AG10803 (cell line): ENCODE measurements at regions not wholly inside any gene's neighbourhood (a gene's known extent, or its start where the extent isn't known, plus 50 kb on each side); places are given as distances from the start of the nearest gene placed in this dataset.

Experiments used
- DNase-seq: peaks from one replicate; pipeline ENCODE4 v3.0.0; 2010; ENCODE audit warnings: low read depth
- H3K4me3 ChIP-seq: 2 replicates; pipeline ENCODE4 v1.5.1; 2011; ENCODE audit warnings: mild to moderate bottlenecking, low read length, control low read depth
- CTCF ChIP-seq: conservative IDR thresholded peaks from 2 replicates; pipeline ENCODE4 v1.5.1; 2011; ENCODE audit warnings: mild to moderate bottlenecking, low read length, control low read depth, inconsistent platforms

- TF ChIP-seq CTCF, result no peak
- no peak overlapping the region for H3K4me3 ChIP-seq
- no peak for DNase-seq
These were observed 354.8 kb downstream of the AKAIN1 start for GRCh38 chr18:4842287-4842686.

GRCh38 chr18:4839639-4840038 lies 357.4 kb downstream of the AKAIN1 start:
- no peak for DNase-seq
- H3K4me3 ChIP-seq, result no peak overlapping the region
- no peak for TF ChIP-seq CTCF

GRCh38 chr18:4836141-4836540 lies 360.9 kb downstream of the AKAIN1 start:
- no peak for TF ChIP-seq CTCF
- DNase-seq, result no peak
- H3K4me3 ChIP-seq, result no peak overlapping the region

GRCh38 chr18:4831791-4832375 lies 365.2 kb downstream of the AKAIN1 start:
- no peak overlapping the region for H3K4me3 ChIP-seq
- no peak for TF ChIP-seq CTCF
- DNase-seq, result no peak

- TF ChIP-seq CTCF, result no peak
- no peak overlapping the region for H3K4me3 ChIP-seq
- DNase-seq, result no peak
These were observed 365.9 kb downstream of the AKAIN1 start for GRCh38 chr18:4831127-4831526.

- DNase-seq, result no peak
- H3K4me3 ChIP-seq, result no peak overlapping the region
- no peak for TF ChIP-seq CTCF
These were observed 368.0 kb upstream of the DLGAP1 start for GRCh38 chr18:4823091-4823490.

GRCh38 chr18:4821801-4822200 lies 366.7 kb upstream of the DLGAP1 start:
- TF ChIP-seq CTCF, result no peak

More at GRCh38 chr18:4821801-4822200, 366.7 kb upstream of the DLGAP1 start:
- DNase-seq, result no peak
- no peak overlapping the region for H3K4me3 ChIP-seq
